ENCODE measurements at regions not wholly inside any gene's neighbourhood (a gene's known extent, or its start where the extent isn't known, plus 50 kb on each side); places are given as distances from the start of the nearest gene placed in this dataset.
"Not testable (repeated sequence)": the region's sequence is repeated elsewhere in the genome, so short reads cannot be mapped to it uniquely, and the experiment has no call there.

GRCh38 chr12:126976579-126976978 lies 1290.4 kb upstream of the TMEM132C start:
- Histone ChIP-seq H3K27ac (no peak overlapping the region), H3K9me3 (no peaks in the 10 kb centered on the region), H3K36me3 (no peaks in the 10 kb centered on the region), H3K4me1 (ENCODE audit: control insufficient read depth in 1 of 2, low read depth in 2 of 2) (no peaks in the 10 kb centered on the region), H3K27me3 (replicated peaks; ENCODE audit: insufficient read depth) (no peaks in the 10 kb centered on the region), H3K4me3 (no peak overlapping the region)
- no peak for ATAC-seq (ENCODE audit: insufficient number of reproducible peaks, low FRiP score, low read depth)
- TF ChIP-seq CTCF (IDR thresholded peaks at IDR 0.05) = no peak
- DNase-seq (ENCODE audit: low spot score) = no peak

GRCh38 chr12:126979564-126979963 lies 1287.4 kb upstream of the TMEM132C start:
- not testable (repeated sequence) for H3K9me3 ChIP-seq; H3K4me3 ChIP-seq; DNase-seq (ENCODE audit: low spot score); H3K27me3 ChIP-seq (replicated peaks; ENCODE audit: insufficient read depth); H3K4me1 ChIP-seq (ENCODE audit: control insufficient read depth in 1 of 2, low read depth in 2 of 2); H3K36me3 ChIP-seq; ATAC-seq (ENCODE audit: insufficient number of reproducible peaks, low FRiP score, low read depth); H3K27ac ChIP-seq

- Histone ChIP-seq H3K27ac (no peak overlapping the region), H3K27me3 (replicated peaks; ENCODE audit: insufficient read depth) (no peaks in the 10 kb centered on the region), H3K4me3 (no peak overlapping the region), H3K36me3 (no peaks in the 10 kb centered on the region), H3K9me3 (no peaks in the 10 kb centered on the region), H3K4me1 (ENCODE audit: control insufficient read depth in 1 of 2, low read depth in 2 of 2) (no peaks in the 10 kb centered on the region)
- DNase-seq (ENCODE audit: low spot score) (no peak), ATAC-seq (ENCODE audit: insufficient number of reproducible peaks, low FRiP score, low read depth) (no peak)
- TF ChIP-seq CTCF (IDR thresholded peaks at IDR 0.05) = no peak
These were observed 1284.3 kb upstream of the TMEM132C start for GRCh38 chr12:126982707-126983106.

GRCh38 chr12:126983735-126984134 lies 1283.2 kb upstream of the TMEM132C start:
- not testable (repeated sequence) for H3K4me3 ChIP-seq; H3K9me3 ChIP-seq; H3K27me3 ChIP-seq (replicated peaks; ENCODE audit: insufficient read depth); DNase-seq (ENCODE audit: low spot score); ATAC-seq (ENCODE audit: insufficient number of reproducible peaks, low FRiP score, low read depth); H3K27ac ChIP-seq; H3K36me3 ChIP-seq; H3K4me1 ChIP-seq (ENCODE audit: control insufficient read depth in 1 of 2, low read depth in 2 of 2)

GRCh38 chr12:126985663-126986062 lies 1281.3 kb upstream of the TMEM132C start:
- H3K36me3 ChIP-seq; ATAC-seq (ENCODE audit: insufficient number of reproducible peaks, low FRiP score, low read depth); DNase-seq (ENCODE audit: low spot score); H3K4me3 ChIP-seq; H3K4me1 ChIP-seq (ENCODE audit: control insufficient read depth in 1 of 2, low read depth in 2 of 2); H3K9me3 ChIP-seq; H3K27ac ChIP-seq; H3K27me3 ChIP-seq (replicated peaks; ENCODE audit: insufficient read depth): not testable (repeated sequence)

GRCh38 chr12:126989532-126989931 lies 1277.4 kb upstream of the TMEM132C start:
- no peak overlapping the region for H3K27ac ChIP-seq
- no peaks in the 10 kb centered on the region for H3K4me1 ChIP-seq (ENCODE audit: control insufficient read depth in 1 of 2, low read depth in 2 of 2)
- TF ChIP-seq CTCF (IDR thresholded peaks at IDR 0.05) = no peak
- H3K27me3 ChIP-seq (replicated peaks; ENCODE audit: insufficient read depth) = no peaks in the 10 kb centered on the region
- DNase-seq (ENCODE audit: low spot score) = no peak
- no peak overlapping the region for H3K4me3 ChIP-seq
- no peaks in the 10 kb centered on the region for H3K36me3 ChIP-seq
- no peaks in the 10 kb centered on the region for H3K9me3 ChIP-seq
- ATAC-seq (ENCODE audit: insufficient number of reproducible peaks, low FRiP score, low read depth) = no peak

- no peak overlapping the region for H3K27ac ChIP-seq
- no peaks in the 10 kb centered on the region for H3K27me3 ChIP-seq (replicated peaks; ENCODE audit: insufficient read depth)
- DNase-seq (ENCODE audit: low spot score) (no peak), ATAC-seq (ENCODE audit: insufficient number of reproducible peaks, low FRiP score, low read depth) (no peak)
- no peaks in the 10 kb centered on the region for H3K36me3 ChIP-seq
- no peak for TF ChIP-seq CTCF (IDR thresholded peaks at IDR 0.05)
- no peaks in the 10 kb centered on the region for H3K4me1 ChIP-seq (ENCODE audit: control insufficient read depth in 1 of 2, low read depth in 2 of 2)
- H3K4me3 ChIP-seq = no peak overlapping the region
- H3K9me3 ChIP-seq = no peaks in the 10 kb centered on the region
These were observed 1273.1 kb upstream of the TMEM132C start for GRCh38 chr12:126993898-126994297.
